T-helper 2 cell treated with Interferon-gamma antibody and Interleukin-4, amounts not matched to agents 5 μg/mL and 100 μg/mL, for 36 hours (primary cell): ENCODE measurements at regions not wholly inside any gene's neighbourhood (a gene's known extent, or its start where the extent isn't known, plus 50 kb on each side); places are given as distances from the start of the nearest gene placed in this dataset.
"Not testable (repeated sequence)": the region's sequence is repeated elsewhere in the genome, so short reads cannot be mapped to it uniquely, and the experiment has no call there.

Experiments used
- DNase-seq: peaks from one replicate; pipeline ENCODE4 v3.0.0; 2021; ENCODE audit warnings: low spot score
- H3K27ac Mint-ChIP-seq: one replicate; pipeline ENCODE4 v1.8.0; 2021; ENCODE audit warnings: mild to moderate bottlenecking, mixed read lengths
- H3K27me3 Mint-ChIP-seq: one replicate; pipeline ENCODE4 v1.8.0; 2021; ENCODE audit warnings: low read depth, mixed read lengths
- H3K36me3 Mint-ChIP-seq: one replicate; pipeline ENCODE4 v1.8.0; 2021; ENCODE audit warnings: low read depth, mixed read lengths
- H3K4me1 Mint-ChIP-seq: one replicate; pipeline ENCODE4 v1.8.0; 2021; ENCODE audit warnings: low read depth, mixed read lengths
- H3K4me3 Mint-ChIP-seq: one replicate; pipeline ENCODE4 v1.8.0; 2022; ENCODE audit warnings: mild to moderate bottlenecking, moderate library complexity, mixed read lengths
- H3K9me3 Mint-ChIP-seq: one replicate; pipeline ENCODE4 v1.8.0; 2021; ENCODE audit warnings: mixed read lengths

GRCh38 chr12:76194724-76195123 is 110.2 kb upstream of the NAP1L1 start:
- DNase-seq: no peak
- Mint-ChIP-seq H3K27me3 (peaks cover 14% of the 10 kb centered on the region), H3K4me1 (peaks cover 2% of the 10 kb centered on the region), H3K36me3 (no peaks in the 10 kb centered on the region), H3K27ac (no peak overlapping the region), H3K9me3 (peaks cover 22% of the 10 kb centered on the region), H3K4me3 (no peak overlapping the region)

GRCh38 chr12:76193961-76194360 is 109.5 kb upstream of the NAP1L1 start:
- Mint-ChIP-seq H3K9me3 (peaks cover 15% of the 10 kb centered on the region), H3K4me1 (peaks cover 2% of the 10 kb centered on the region), H3K4me3 (no peak overlapping the region), H3K27me3 (peaks cover 14% of the 10 kb centered on the region), H3K27ac (no peak overlapping the region), H3K36me3 (no peaks in the 10 kb centered on the region)
- DNase-seq: no peak

GRCh38 chr12:76192416-76192815 is 107.9 kb upstream of the NAP1L1 start:
- no peak for DNase-seq
- no peak overlapping the region for H3K27ac Mint-ChIP-seq
- H3K4me1 Mint-ChIP-seq: peaks cover 2% of the 10 kb centered on the region
- H3K4me3 Mint-ChIP-seq: no peak overlapping the region
- H3K36me3 Mint-ChIP-seq: no peaks in the 10 kb centered on the region
- peaks cover 16% of the 10 kb centered on the region for H3K27me3 Mint-ChIP-seq
- peaks cover 3% of the 10 kb centered on the region for H3K9me3 Mint-ChIP-seq

GRCh38 chr12:76190299-76190698 is 105.8 kb upstream of the NAP1L1 start:
- Mint-ChIP-seq H3K36me3 (no peaks in the 10 kb centered on the region), H3K9me3 (no peaks in the 10 kb centered on the region), H3K4me3 (no peak overlapping the region), H3K4me1 (peaks cover 10% of the 10 kb centered on the region), H3K27ac (no peak overlapping the region), H3K27me3 (peaks cover 15% of the 10 kb centered on the region)
- DNase-seq: no peak

- H3K4me3 Mint-ChIP-seq: no peak overlapping the region
- peaks cover 19% of the 10 kb centered on the region for H3K27me3 Mint-ChIP-seq
- DNase-seq: no peak
- no peak overlapping the region for H3K27ac Mint-ChIP-seq
- H3K9me3 Mint-ChIP-seq: no peaks in the 10 kb centered on the region
- H3K36me3 Mint-ChIP-seq: no peaks in the 10 kb centered on the region
- peaks cover 10% of the 10 kb centered on the region for H3K4me1 Mint-ChIP-seq
These were observed 105.4 kb upstream of the NAP1L1 start for GRCh38 chr12:76189851-76190250.

GRCh38 chr12:76187177-76187576 is 102.7 kb upstream of the NAP1L1 start:
- DNase-seq: no peak
- H3K9me3 Mint-ChIP-seq: no peaks in the 10 kb centered on the region
- no peak overlapping the region for H3K27ac Mint-ChIP-seq
- H3K4me1 Mint-ChIP-seq: peaks cover 20% of the 10 kb centered on the region
- peaks cover 25% of the 10 kb centered on the region for H3K27me3 Mint-ChIP-seq
- no peaks in the 10 kb centered on the region for H3K36me3 Mint-ChIP-seq
- no peak overlapping the region for H3K4me3 Mint-ChIP-seq

- peaks cover 25% of the 10 kb centered on the region for H3K27me3 Mint-ChIP-seq
- DNase-seq: no peak
- no peak overlapping the region for H3K27ac Mint-ChIP-seq
- no peak overlapping the region for H3K4me3 Mint-ChIP-seq
- peaks cover 20% of the 10 kb centered on the region for H3K4me1 Mint-ChIP-seq
- no peaks in the 10 kb centered on the region for H3K36me3 Mint-ChIP-seq
- H3K9me3 Mint-ChIP-seq: no peaks in the 10 kb centered on the region
These were observed 101.8 kb upstream of the NAP1L1 start for GRCh38 chr12:76186131-76186906.

- peak overlapping the region; percentile 28 for H3K4me3 Mint-ChIP-seq
- H3K27me3 Mint-ChIP-seq: peaks cover 24% of the 10 kb centered on the region
- H3K9me3 Mint-ChIP-seq: no peaks in the 10 kb centered on the region
- H3K4me1 Mint-ChIP-seq: peaks cover 20% of the 10 kb centered on the region
- DNase-seq: peak; percentile 71
- H3K36me3 Mint-ChIP-seq: no peaks in the 10 kb centered on the region
- H3K27ac Mint-ChIP-seq: no peak overlapping the region
These were observed 99.1 kb upstream of the NAP1L1 start for GRCh38 chr12:76183459-76184186.

GRCh38 chr12:76180401-76181277 is 96.2 kb upstream of the NAP1L1 start:
- H3K4me3 Mint-ChIP-seq: no peak overlapping the region
- H3K36me3 Mint-ChIP-seq: no peaks in the 10 kb centered on the region
- peaks cover 12% of the 10 kb centered on the region for H3K27me3 Mint-ChIP-seq
- H3K9me3 Mint-ChIP-seq: no peaks in the 10 kb centered on the region
- DNase-seq: no peak
- peaks cover 13% of the 10 kb centered on the region for H3K4me1 Mint-ChIP-seq
- no peak overlapping the region for H3K27ac Mint-ChIP-seq

- H3K27ac Mint-ChIP-seq: no peak overlapping the region
These were observed 94.0 kb upstream of the NAP1L1 start for GRCh38 chr12:76178452-76178851.

GRCh38 chr12:76177821-76178220 is 93.3 kb upstream of the NAP1L1 start:
- Mint-ChIP-seq H3K4me1 (peaks cover 2% of the 10 kb centered on the region), H3K36me3 (no peaks in the 10 kb centered on the region), H3K27ac (no peak overlapping the region), H3K4me3 (no peak overlapping the region), H3K9me3 (no peaks in the 10 kb centered on the region), H3K27me3 (peaks cover 12% of the 10 kb centered on the region)
- no peak for DNase-seq

More at GRCh38 chr12:76178452-76178851, 94.0 kb upstream of the NAP1L1 start:
- DNase-seq: no peak
- H3K9me3 Mint-ChIP-seq: no peaks in the 10 kb centered on the region
- peaks cover 11% of the 10 kb centered on the region for H3K27me3 Mint-ChIP-seq
- no peaks in the 10 kb centered on the region for H3K36me3 Mint-ChIP-seq
- peaks cover 7% of the 10 kb centered on the region for H3K4me1 Mint-ChIP-seq
- no peak overlapping the region for H3K4me3 Mint-ChIP-seq

GRCh38 chr12:76176940-76177339 is 92.5 kb upstream of the NAP1L1 start:
- DNase-seq: no peak
- no peak overlapping the region for H3K27ac Mint-ChIP-seq
- no peak overlapping the region for H3K4me3 Mint-ChIP-seq
- no peaks in the 10 kb centered on the region for H3K9me3 Mint-ChIP-seq
- no peaks in the 10 kb centered on the region for H3K4me1 Mint-ChIP-seq
- H3K27me3 Mint-ChIP-seq: peaks cover 13% of the 10 kb centered on the region
- H3K36me3 Mint-ChIP-seq: no peaks in the 10 kb centered on the region

GRCh38 chr12:76175946-76176345 is 91.5 kb upstream of the NAP1L1 start:
- H3K27ac Mint-ChIP-seq, H3K36me3 Mint-ChIP-seq, H3K9me3 Mint-ChIP-seq, H3K4me1 Mint-ChIP-seq, DNase-seq, H3K4me3 Mint-ChIP-seq: not testable (repeated sequence)
- peaks cover 17% of the 10 kb centered on the region for H3K27me3 Mint-ChIP-seq

GRCh38 chr12:76173756-76174155 is 89.3 kb upstream of the NAP1L1 start:
- H3K36me3 Mint-ChIP-seq: no peaks in the 10 kb centered on the region
- H3K4me1 Mint-ChIP-seq: no peaks in the 10 kb centered on the region
- no peak overlapping the region for H3K4me3 Mint-ChIP-seq
- no peak overlapping the region for H3K27ac Mint-ChIP-seq
- no peak for DNase-seq
- H3K27me3 Mint-ChIP-seq: peaks cover 23% of the 10 kb centered on the region
- H3K9me3 Mint-ChIP-seq: no peaks in the 10 kb centered on the region
